Panc1 (cell line): ENCODE measurements at regions not wholly inside any gene's neighbourhood (a gene's known extent, or its start where the extent isn't known, plus 50 kb on each side); places are given as distances from the start of the nearest gene placed in this dataset.

ENCODE experiments used
- ATAC-seq: fragments of 200-7000 bp; cut with Tn5 transposase; 2 replicates; pipeline ENCODE4 v1.9.1; 2020; ENCODE audit warnings: mild to moderate bottlenecking, moderate library complexity
- BruUV-seq: library from RNA; stranded (reverse); fragments of 400-500 nt; replicated peaks from 2 replicates; lab custom pipeline; 2021; lab: Mats Ljungman, UMichigan
- CTCF ChIA-PET: fragments of 300-600 bp; sonication (Branson Sonifier 250); formaldehyde crosslinking; loops from one replicate; lab custom pipeline; 2022; ENCODE audit warnings: antibody characterized with exemption; lab: Charles Lee
- POLR2A ChIA-PET: fragments of 300-600 bp; sonication (Branson Sonifier 250); formaldehyde crosslinking; loops from one replicate; lab custom pipeline; 2022; ENCODE audit warnings: antibody characterized with exemption; lab: Charles Lee
- DNase-seq: peaks from one replicate; pipeline ENCODE4 v3.0.0-alpha.2; 2010; ENCODE audit warnings: low read depth, low spot score
- H3K27ac ChIP-seq: 2 replicates; pipeline ENCODE4 v1.5.1; 2011; ENCODE audit warnings: mild to moderate bottlenecking, low read length, inconsistent platforms
- H3K27me3 ChIP-seq: fragments of 200-500 bp; sonication (Bioruptor generic); 2 replicates; pipeline ENCODE4 v1.6.0; 2014; ENCODE audit warnings: low read length, inconsistent platforms; ENCODE audit not compliant: control insufficient read depth, insufficient read depth
- H3K36me3 ChIP-seq: fragments of 200-500 bp; sonication (Bioruptor generic); 2 replicates; pipeline ENCODE4 v1.5.1; 2014; ENCODE audit warnings: inconsistent platforms, mild to moderate bottlenecking, low read length, moderate library complexity; ENCODE audit not compliant: control insufficient read depth, insufficient read depth
- H3K4me1 ChIP-seq: 2 replicates; pipeline ENCODE4 v1.5.1; 2011; ENCODE audit warnings: inconsistent platforms, mild to moderate bottlenecking, low read length, moderate library complexity; ENCODE audit not compliant: control insufficient read depth, insufficient read depth
- H3K4me3 ChIP-seq, 2 experiments: 2 replicates each; pipeline ENCODE4 v1.5.1; 2011 to 2012; ENCODE audit warnings: low read depth in 2 of 2, low read length in 2 of 2, mild to moderate bottlenecking in 2 of 2, inconsistent platforms in 1 of 2, moderate library complexity in 1 of 2
- H3K9me3 ChIP-seq: fragments of 200-500 bp; sonication (Bioruptor generic); 2 replicates; pipeline ENCODE4 v1.5.1; 2014; ENCODE audit warnings: low read depth, mild to moderate bottlenecking, inconsistent platforms, low read length, moderate library complexity; ENCODE audit not compliant: control insufficient read depth, insufficient read depth
- POLR2AphosphoS5 ChIP-seq: IDR thresholded peaks from 2 replicates; pipeline ENCODE4 v1.6.1; 2012; ENCODE audit warnings: mild to moderate bottlenecking, low read depth, low read length, moderate library complexity
- SIN3A ChIP-seq: IDR thresholded peaks from 2 replicates; pipeline ENCODE4 v1.6.1; 2012; ENCODE audit warnings: low read depth, mild to moderate bottlenecking, low read length, moderate library complexity, borderline replicate concordance; ENCODE audit not compliant: insufficient read depth
- TCF7L2 ChIP-seq: IDR thresholded peaks from 2 replicates; pipeline ENCODE4 v1.6.1; 2011; ENCODE audit warnings: mild to moderate bottlenecking, low read depth, low read length, inconsistent platforms
- in situ Hi-C: cut with HindIII; loops from 2 replicates; pipeline ENCODE4 v1.10.0; 2016; ENCODE audit warnings: low sequenced_read_pairs, low pct_unique_long_range_greater_than_20kb
- intact Hi-C: fragments of 100-400 bp; cut with micrococcal nuclease; formaldehyde crosslinking; loops from one replicate; pipeline ENCODE4 v1.10.0; 2022; ENCODE audit not compliant: unreplicated experiment
- TF ChIP-seq, protein P1 (sequence below), 2 experiments: IDR thresholded peaks; 2 replicates each; pipeline ENCODE4 v1.6.1; 2011 to 2012; ENCODE audit warnings: low read depth in 2 of 2, control low read depth in 1 of 2, low read length in 1 of 2, mild to moderate bottlenecking in 1 of 2, moderate library complexity in 1 of 2; ENCODE audit not compliant: insufficient read depth in 1 of 2
- TF ChIP-seq, protein P2 (sequence below): fragments of 450-650 bp; IDR thresholded peaks from 2 replicates; pipeline ENCODE4 v1.5.1; 2017; ENCODE audit warnings: mild to moderate bottlenecking

DNA sequence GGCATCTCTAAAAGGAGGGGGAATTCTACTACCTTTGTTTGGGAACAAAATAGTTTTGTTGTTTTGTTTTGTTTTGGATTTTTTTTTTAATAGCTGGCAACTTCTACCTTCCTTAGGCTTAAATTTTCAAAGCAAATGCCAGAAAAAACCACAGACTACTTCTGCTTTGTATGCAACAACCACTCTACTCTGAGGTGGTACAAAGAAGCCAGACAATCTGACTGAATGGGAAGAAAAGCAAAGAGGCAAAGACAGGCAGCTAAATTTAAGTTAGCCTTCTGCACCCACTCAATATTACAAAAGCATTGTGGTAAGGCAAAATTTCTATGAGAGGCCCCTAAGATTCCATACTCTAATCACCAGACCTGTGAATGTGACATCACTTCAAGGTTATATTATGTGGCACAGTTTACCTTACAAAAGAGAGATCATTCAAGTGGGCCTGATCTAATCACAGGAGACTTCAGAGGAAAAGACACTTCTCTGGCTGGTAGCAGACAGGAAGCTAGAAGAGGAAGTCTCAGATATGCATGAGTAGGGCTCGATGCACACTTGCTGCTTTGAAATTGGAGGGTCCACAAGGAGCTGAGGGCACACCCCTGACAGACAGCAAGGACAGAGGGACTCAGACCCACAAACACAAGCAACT, 566.6 kb downstream of the RPS29 start:
- no peaks in the 10 kb centered on the region for H3K9me3 ChIP-seq
- H3K36me3 ChIP-seq, result no peaks in the 10 kb centered on the region
- no TSS peak for BruUV-seq
- H3K4me1 ChIP-seq, result no peaks in the 10 kb centered on the region
- no peaks in the 10 kb centered on the region for H3K27me3 ChIP-seq
- in situ Hi-C loops (no loop called here), intact Hi-C loops (no loop called here)
- H3K27ac ChIP-seq, result no peak overlapping the region
- CTCF ChIA-PET, result interaction anchor here (0.6 kb wide), 1 partner anchor 219 kb away, joined by 4 read pairs; no protein-coding TSS in a partner anchor
- DNase-seq (no peak), ATAC-seq (no peak)
- H3K4me3 ChIP-seq, result no peak overlapping the region
- TF ChIP-seq, protein P1, sequence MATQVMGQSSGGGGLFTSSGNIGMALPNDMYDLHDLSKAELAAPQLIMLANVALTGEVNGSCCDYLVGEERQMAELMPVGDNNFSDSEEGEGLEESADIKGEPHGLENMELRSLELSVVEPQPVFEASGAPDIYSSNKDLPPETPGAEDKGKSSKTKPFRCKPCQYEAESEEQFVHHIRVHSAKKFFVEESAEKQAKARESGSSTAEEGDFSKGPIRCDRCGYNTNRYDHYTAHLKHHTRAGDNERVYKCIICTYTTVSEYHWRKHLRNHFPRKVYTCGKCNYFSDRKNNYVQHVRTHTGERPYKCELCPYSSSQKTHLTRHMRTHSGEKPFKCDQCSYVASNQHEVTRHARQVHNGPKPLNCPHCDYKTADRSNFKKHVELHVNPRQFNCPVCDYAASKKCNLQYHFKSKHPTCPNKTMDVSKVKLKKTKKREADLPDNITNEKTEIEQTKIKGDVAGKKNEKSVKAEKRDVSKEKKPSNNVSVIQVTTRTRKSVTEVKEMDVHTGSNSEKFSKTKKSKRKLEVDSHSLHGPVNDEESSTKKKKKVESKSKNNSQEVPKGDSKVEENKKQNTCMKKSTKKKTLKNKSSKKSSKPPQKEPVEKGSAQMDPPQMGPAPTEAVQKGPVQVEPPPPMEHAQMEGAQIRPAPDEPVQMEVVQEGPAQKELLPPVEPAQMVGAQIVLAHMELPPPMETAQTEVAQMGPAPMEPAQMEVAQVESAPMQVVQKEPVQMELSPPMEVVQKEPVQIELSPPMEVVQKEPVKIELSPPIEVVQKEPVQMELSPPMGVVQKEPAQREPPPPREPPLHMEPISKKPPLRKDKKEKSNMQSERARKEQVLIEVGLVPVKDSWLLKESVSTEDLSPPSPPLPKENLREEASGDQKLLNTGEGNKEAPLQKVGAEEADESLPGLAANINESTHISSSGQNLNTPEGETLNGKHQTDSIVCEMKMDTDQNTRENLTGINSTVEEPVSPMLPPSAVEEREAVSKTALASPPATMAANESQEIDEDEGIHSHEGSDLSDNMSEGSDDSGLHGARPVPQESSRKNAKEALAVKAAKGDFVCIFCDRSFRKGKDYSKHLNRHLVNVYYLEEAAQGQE (IDR thresholded peaks at IDR 0.05; ENCODE audit: insufficient read depth in 1 of 2, low read depth in 2 of 2, low read length in 1 of 2), result no peak
- TF ChIP-seq, protein P2, sequence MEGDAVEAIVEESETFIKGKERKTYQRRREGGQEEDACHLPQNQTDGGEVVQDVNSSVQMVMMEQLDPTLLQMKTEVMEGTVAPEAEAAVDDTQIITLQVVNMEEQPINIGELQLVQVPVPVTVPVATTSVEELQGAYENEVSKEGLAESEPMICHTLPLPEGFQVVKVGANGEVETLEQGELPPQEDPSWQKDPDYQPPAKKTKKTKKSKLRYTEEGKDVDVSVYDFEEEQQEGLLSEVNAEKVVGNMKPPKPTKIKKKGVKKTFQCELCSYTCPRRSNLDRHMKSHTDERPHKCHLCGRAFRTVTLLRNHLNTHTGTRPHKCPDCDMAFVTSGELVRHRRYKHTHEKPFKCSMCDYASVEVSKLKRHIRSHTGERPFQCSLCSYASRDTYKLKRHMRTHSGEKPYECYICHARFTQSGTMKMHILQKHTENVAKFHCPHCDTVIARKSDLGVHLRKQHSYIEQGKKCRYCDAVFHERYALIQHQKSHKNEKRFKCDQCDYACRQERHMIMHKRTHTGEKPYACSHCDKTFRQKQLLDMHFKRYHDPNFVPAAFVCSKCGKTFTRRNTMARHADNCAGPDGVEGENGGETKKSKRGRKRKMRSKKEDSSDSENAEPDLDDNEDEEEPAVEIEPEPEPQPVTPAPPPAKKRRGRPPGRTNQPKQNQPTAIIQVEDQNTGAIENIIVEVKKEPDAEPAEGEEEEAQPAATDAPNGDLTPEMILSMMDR, result no peak
- TF ChIP-seq POLR2AphosphoS5 (no peak), TCF7L2 (no peak), SIN3A (no peak)
- POLR2A ChIA-PET, result no interaction called here

DNA sequence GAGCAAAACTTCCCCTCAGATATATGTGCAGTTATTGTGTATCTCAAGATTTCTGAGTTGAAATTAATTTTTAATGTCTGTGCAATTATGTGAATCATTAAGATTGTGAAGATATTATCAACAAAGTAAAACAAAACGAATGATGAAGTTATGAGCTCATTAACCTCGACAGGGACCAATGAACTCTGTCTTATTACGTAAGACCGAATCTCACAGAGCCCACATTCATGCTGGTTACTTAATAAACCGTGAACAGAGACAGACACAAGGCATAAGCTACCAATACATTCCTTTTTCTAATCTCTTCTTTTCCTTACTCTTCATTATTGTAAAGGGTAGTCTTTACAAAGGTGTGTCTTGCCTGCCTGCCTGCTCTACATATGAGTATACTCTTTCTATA, 568.7 kb downstream of the RPS29 start:
- Histone ChIP-seq H3K9me3 (no peaks in the 10 kb centered on the region), H3K27ac (no peak overlapping the region), H3K4me1 (no peaks in the 10 kb centered on the region), H3K36me3 (no peaks in the 10 kb centered on the region), H3K27me3 (no peaks in the 10 kb centered on the region), H3K4me3 (no peak overlapping the region)
- ATAC-seq, result no peak
- TF ChIP-seq, protein P1 (IDR thresholded peaks at IDR 0.05; ENCODE audit: insufficient read depth in 1 of 2, low read depth in 2 of 2, low read length in 1 of 2), result no peak
- TF ChIP-seq SIN3A, result no peak
- TF ChIP-seq TCF7L2, result no peak
- TF ChIP-seq, protein P2, result no peak
- TF ChIP-seq POLR2AphosphoS5, result no peak
- POLR2A ChIA-PET, result no interaction called here
- intact Hi-C loops (no loop called here), in situ Hi-C loops (no loop called here)
- CTCF ChIA-PET, result no interaction called here
- no TSS peak for BruUV-seq
- DNase-seq, result no peak
